Retinal pigment epithelial cell (primary cell): ENCODE measurements at regions not wholly inside any gene's neighbourhood (a gene's known extent, or its start where the extent isn't known, plus 50 kb on each side); places are given as distances from the start of the nearest gene placed in this dataset.

Experiments used
- DNase-seq: peaks from one replicate; pipeline ENCODE4 v3.0.0-alpha.2; 2010; ENCODE audit warnings: low read depth
- H3K4me3 ChIP-seq: 2 replicates; pipeline ENCODE4 v1.5.1; 2011; ENCODE audit warnings: mild to moderate bottlenecking, low read length, control low read depth, moderate library complexity
- CTCF ChIP-seq: conservative IDR thresholded peaks from 2 replicates; pipeline ENCODE4 v1.5.1; 2011; ENCODE audit warnings: low read depth, low read length, control low read depth, inconsistent platforms

GRCh38 chr11:95291946-95292345 is 60.9 kb upstream of the SESN3 start:
- DNase-seq, result no peak
- no peak for TF ChIP-seq CTCF
- H3K4me3 ChIP-seq, result no peak overlapping the region

- no peak for DNase-seq
- no peak overlapping the region for H3K4me3 ChIP-seq
- no peak for TF ChIP-seq CTCF
Measured at GRCh38 chr11:95289378-95290101, 58.5 kb upstream of the SESN3 start.

- no peak for TF ChIP-seq CTCF
- DNase-seq, result no peak
Measured at GRCh38 chr11:95284057-95285052, 53.4 kb upstream of the SESN3 start.

GRCh38 chr11:95283650-95284049 is 52.6 kb upstream of the SESN3 start:
- peak; percentile 72 for DNase-seq
- no peak for TF ChIP-seq CTCF

More at GRCh38 chr11:95284057-95285052, 53.4 kb upstream of the SESN3 start:
- H3K4me3 ChIP-seq, result no peak overlapping the region

GRCh38 chr11:95283146-95283545 is 52.1 kb upstream of the SESN3 start:
- TF ChIP-seq CTCF, result no peak
- no peak overlapping the region for H3K4me3 ChIP-seq
- DNase-seq, result no peak

More at GRCh38 chr11:95283650-95284049, 52.6 kb upstream of the SESN3 start:
- no peak overlapping the region for H3K4me3 ChIP-seq

- TF ChIP-seq CTCF, result no peak
- peak; percentile 62 for DNase-seq
- H3K4me3 ChIP-seq, result no peak overlapping the region
Measured at GRCh38 chr11:95282291-95282751, 51.3 kb upstream of the SESN3 start.
